Endodermal cell (in vitro differentiated cells): ENCODE measurements at regions not wholly inside any gene's neighbourhood (a gene's known extent, or its start where the extent isn't known, plus 50 kb on each side); places are given as distances from the start of the nearest gene placed in this dataset.

Source experiments
- DNase-seq: peaks from one replicate; pipeline ENCODE4 v3.0.0-alpha.2; 2017
- H3K27ac ChIP-seq: 2 replicates; pipeline ENCODE4 v1.5.1; 2013; ENCODE audit warnings: mild to moderate bottlenecking, low read depth, low read length, moderate library complexity
- H3K27me3 ChIP-seq: 2 replicates; pipeline ENCODE4 v1.6.1; 2013; ENCODE audit warnings: mild to moderate bottlenecking, low read length, moderate library complexity; ENCODE audit not compliant: insufficient read depth, control insufficient read depth, poor library complexity, severe bottlenecking
- H3K36me3 ChIP-seq: 2 replicates; pipeline ENCODE4 v1.7.0; 2013; ENCODE audit warnings: mild to moderate bottlenecking, low read length, moderate library complexity; ENCODE audit not compliant: control insufficient read depth, insufficient read depth
- H3K4me1 ChIP-seq: one replicate; pipeline ENCODE4 v1.7.0; 2013; ENCODE audit warnings: low read length; ENCODE audit not compliant: control insufficient read depth, insufficient read depth
- H3K4me3 ChIP-seq: 2 replicates; pipeline ENCODE4 v1.5.1; 2013; ENCODE audit warnings: mild to moderate bottlenecking, low read length, moderate library complexity
- H3K9ac ChIP-seq: 2 replicates; pipeline ENCODE4 v1.6.1; 2013; ENCODE audit warnings: mild to moderate bottlenecking, low read length, moderate library complexity; ENCODE audit not compliant: poor library complexity, severe bottlenecking; ENCODE audit errors: extremely low read depth
- H3K9me3 ChIP-seq: 2 replicates; pipeline ENCODE4 v1.6.1; 2013; ENCODE audit warnings: mild to moderate bottlenecking, low read length, moderate library complexity; ENCODE audit not compliant: control insufficient read depth
- H3K27ac Mint-ChIP-seq: 2 replicates; pipeline ENCODE4 v1.8.0; 2020; ENCODE audit warnings: mixed read lengths
- H3K27me3 Mint-ChIP-seq: 2 replicates; pipeline ENCODE4 v1.8.0; 2021; ENCODE audit warnings: mild to moderate bottlenecking, mixed read lengths; ENCODE audit not compliant: insufficient read depth
- H3K36me3 Mint-ChIP-seq: 2 replicates; pipeline ENCODE4 v1.8.0; 2020; ENCODE audit warnings: low read depth, mixed read lengths
- H3K4me1 Mint-ChIP-seq: 2 replicates; pipeline ENCODE4 v1.8.0; 2020; ENCODE audit warnings: mixed read lengths
- H3K4me3 Mint-ChIP-seq: 2 replicates; pipeline ENCODE4 v1.8.0; 2020; ENCODE audit warnings: mild to moderate bottlenecking, moderate library complexity, mixed read lengths
- H3K9me3 Mint-ChIP-seq: 2 replicates; pipeline ENCODE4 v1.8.0; 2020; ENCODE audit warnings: mild to moderate bottlenecking, mixed read lengths
- WGBS, 2 experiments: methylation state at CpG; one replicate each; pipeline versions ENCODE4 v1.1.5 to v1.1.7; 2013; ENCODE audit warnings: missing lambda C conversion rate in 2 of 2, mixed read lengths in 1 of 2; ENCODE audit not compliant: insufficient coverage in 1 of 2, insufficient read length in 1 of 2; 5-methylcytosine and 5-hydroxymethylcytosine counted together
- TF ChIP-seq, protein P1 (sequence below): fragments of 200-600 bp; sonication (generic); conservative IDR thresholded peaks from 2 replicates; pipeline ENCODE4 v1.5.0; 2021; ENCODE audit warnings: antibody characterized with exemption, mild to moderate bottlenecking

DNA sequence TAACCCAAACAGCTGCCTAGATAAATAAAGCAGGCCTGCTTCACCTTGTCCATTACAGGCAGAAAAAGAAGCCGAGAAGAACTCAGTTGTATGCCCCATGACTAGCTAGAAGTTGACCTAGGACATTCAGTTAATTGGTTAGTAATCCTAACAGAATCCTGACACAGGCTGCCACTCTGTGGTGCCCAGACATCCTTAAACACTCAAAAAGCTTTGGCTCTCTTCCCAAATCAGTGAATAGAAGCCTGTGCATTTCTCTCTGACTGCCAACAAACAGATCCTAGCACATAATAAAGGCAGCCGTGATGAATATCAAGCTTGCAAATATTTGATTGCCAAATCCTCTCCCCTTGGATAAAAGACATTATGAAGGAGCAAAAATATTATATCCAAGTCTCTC, 519.1 kb upstream of the EYS start:
- 96 to 100% methylated on average over 2 of the region's 2 CpGs for WGBS, 2 experiments
- TF ChIP-seq, protein P1, sequence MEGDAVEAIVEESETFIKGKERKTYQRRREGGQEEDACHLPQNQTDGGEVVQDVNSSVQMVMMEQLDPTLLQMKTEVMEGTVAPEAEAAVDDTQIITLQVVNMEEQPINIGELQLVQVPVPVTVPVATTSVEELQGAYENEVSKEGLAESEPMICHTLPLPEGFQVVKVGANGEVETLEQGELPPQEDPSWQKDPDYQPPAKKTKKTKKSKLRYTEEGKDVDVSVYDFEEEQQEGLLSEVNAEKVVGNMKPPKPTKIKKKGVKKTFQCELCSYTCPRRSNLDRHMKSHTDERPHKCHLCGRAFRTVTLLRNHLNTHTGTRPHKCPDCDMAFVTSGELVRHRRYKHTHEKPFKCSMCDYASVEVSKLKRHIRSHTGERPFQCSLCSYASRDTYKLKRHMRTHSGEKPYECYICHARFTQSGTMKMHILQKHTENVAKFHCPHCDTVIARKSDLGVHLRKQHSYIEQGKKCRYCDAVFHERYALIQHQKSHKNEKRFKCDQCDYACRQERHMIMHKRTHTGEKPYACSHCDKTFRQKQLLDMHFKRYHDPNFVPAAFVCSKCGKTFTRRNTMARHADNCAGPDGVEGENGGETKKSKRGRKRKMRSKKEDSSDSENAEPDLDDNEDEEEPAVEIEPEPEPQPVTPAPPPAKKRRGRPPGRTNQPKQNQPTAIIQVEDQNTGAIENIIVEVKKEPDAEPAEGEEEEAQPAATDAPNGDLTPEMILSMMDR = no peak

DNA sequence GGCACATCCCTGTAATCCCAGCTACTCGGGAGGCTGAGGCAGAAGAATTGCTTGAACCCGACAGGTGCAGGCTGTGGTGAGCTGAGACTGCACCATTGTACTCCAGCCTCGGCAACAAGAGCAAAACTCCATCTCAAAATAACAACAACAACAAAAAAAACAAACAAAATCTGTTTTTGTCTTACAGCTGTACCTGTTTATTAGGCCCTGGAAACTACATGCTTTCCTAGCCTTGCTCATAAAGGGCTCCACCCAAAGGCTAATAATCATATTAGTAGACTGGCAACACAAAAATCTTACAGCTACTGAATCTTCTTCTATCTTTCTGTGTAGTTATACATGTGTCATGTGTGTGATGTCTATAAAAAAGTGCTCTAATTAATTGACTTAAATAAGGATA, 503.9 kb upstream of the EYS start:
- no peaks in the 10 kb centered on the region for H3K4me1 Mint-ChIP-seq
- no peaks in the 10 kb centered on the region for H3K36me3 Mint-ChIP-seq
- TF ChIP-seq, protein P1 = no peak
- Histone ChIP-seq H3K36me3 (no peaks in the 10 kb centered on the region), H3K4me3 (no peak overlapping the region), H3K9me3 (peaks cover 54% of the 10 kb centered on the region), H3K27ac (no peak overlapping the region), H3K27me3 (no peaks in the 10 kb centered on the region), H3K9ac (no peak overlapping the region), H3K4me1 (no peaks in the 10 kb centered on the region)
- H3K4me3 Mint-ChIP-seq = no peak overlapping the region
- H3K27ac Mint-ChIP-seq = no peak overlapping the region
- WGBS, 2 experiments = 90 to 94% methylated on average over 3 of the region's 3 CpGs
- no peaks in the 10 kb centered on the region for H3K27me3 Mint-ChIP-seq
- DNase-seq = no peak
- H3K9me3 Mint-ChIP-seq = peaks cover 73% of the 10 kb centered on the region

More for the DNA sequence above, 519.1 kb upstream of the EYS start:
- Histone ChIP-seq H3K9ac (no peak overlapping the region), H3K4me3 (no peak overlapping the region), H3K9me3 (no peaks in the 10 kb centered on the region), H3K4me1 (no peaks in the 10 kb centered on the region), H3K27me3 (no peaks in the 10 kb centered on the region), H3K36me3 (no peaks in the 10 kb centered on the region), H3K27ac (no peak overlapping the region)
- DNase-seq = no peak
- Mint-ChIP-seq H3K4me3 (no peak overlapping the region), H3K27ac (no peak overlapping the region), H3K36me3 (no peaks in the 10 kb centered on the region), H3K27me3 (no peaks in the 10 kb centered on the region), H3K9me3 (no peaks in the 10 kb centered on the region), H3K4me1 (no peaks in the 10 kb centered on the region)

DNA sequence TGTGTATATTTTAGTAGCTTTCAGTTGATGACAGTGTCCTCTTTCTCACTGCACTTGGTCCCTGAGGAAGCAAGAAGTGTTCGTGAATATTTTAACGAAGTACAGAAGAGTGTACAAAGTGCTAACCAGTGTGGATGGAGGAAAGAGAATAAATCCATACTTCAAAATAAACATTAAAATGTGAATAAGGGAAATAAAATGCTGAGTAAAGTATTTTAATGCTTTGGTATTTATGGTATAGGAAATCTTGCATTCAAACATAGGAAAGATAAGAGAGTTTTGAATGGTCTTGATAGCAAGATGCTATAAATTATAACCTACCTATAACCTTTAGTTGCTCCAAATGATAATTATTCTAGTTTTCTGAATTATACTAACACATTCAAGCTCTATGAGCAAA, 493.4 kb upstream of the EYS start:
- H3K9me3 ChIP-seq = peaks cover 37% of the 10 kb centered on the region
- no peak overlapping the region for H3K27ac ChIP-seq
- no peaks in the 10 kb centered on the region for H3K4me1 ChIP-seq
- Mint-ChIP-seq H3K36me3 (no peaks in the 10 kb centered on the region), H3K9me3 (peaks cover 24% of the 10 kb centered on the region), H3K4me1 (no peaks in the 10 kb centered on the region), H3K27ac (no peak overlapping the region), H3K4me3 (no peak overlapping the region), H3K27me3 (no peaks in the 10 kb centered on the region)
- WGBS, 2 experiments = 100% methylated on average over 2 of the region's 2 CpGs; no CpG with 5 or more reads in 1 of the 2 experiments
- no peaks in the 10 kb centered on the region for H3K27me3 ChIP-seq
- TF ChIP-seq, protein P1 = no peak
- no peaks in the 10 kb centered on the region for H3K36me3 ChIP-seq
- H3K9ac ChIP-seq = no peak overlapping the region
- H3K4me3 ChIP-seq = no peak overlapping the region
- no peak for DNase-seq
